ENCODE measurements at regions not wholly inside any gene's neighbourhood (a gene's known extent, or its start where the extent isn't known, plus 50 kb on each side); places are given as distances from the start of the nearest gene placed in this dataset.

DNA sequence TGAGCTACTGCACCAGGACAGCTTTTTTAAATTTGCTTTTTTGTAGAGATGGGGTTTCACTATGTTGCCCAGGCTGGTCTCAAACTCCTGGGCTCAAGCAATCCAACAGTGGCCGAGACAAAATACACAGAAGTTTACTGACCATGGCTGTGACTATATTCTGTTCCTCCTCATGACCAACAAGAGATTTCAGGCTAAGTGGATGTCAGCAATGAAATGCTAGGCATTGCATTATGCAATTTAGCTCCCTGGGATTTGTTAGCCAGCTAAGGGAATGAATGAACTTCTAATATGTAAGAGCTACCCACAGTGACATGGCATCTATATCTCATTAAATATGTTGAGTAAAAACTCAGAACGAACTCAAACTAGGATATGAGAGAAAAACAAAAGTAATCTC is 81.9 kb upstream of the MBOAT2 start:
- DNase-seq (ENCODE audit: low read depth in 2 of 3, low spot score in 2 of 3), result no peak

DNA sequence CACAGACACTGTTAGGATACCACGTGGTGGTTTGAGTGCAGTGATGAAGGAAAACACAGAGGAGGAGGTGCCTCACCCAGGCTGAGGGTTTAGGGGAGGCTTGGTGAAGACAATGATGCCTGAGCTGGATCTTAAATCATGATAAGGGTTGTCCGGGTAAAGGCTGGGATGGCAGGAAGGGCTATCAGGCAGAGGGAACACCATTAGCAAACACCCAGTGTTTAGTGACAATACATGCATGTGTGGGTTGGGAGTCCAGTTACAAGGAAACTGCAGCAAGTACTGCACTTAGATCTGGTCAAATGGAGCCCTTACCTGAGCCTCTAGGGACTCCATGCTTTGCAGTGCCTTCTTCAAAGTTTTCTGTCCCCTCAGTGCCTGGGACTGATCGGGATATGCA is 79.8 kb upstream of the MBOAT2 start:
- DNase-seq (ENCODE audit: low read depth in 2 of 3, low spot score in 2 of 3), result no peak

DNA sequence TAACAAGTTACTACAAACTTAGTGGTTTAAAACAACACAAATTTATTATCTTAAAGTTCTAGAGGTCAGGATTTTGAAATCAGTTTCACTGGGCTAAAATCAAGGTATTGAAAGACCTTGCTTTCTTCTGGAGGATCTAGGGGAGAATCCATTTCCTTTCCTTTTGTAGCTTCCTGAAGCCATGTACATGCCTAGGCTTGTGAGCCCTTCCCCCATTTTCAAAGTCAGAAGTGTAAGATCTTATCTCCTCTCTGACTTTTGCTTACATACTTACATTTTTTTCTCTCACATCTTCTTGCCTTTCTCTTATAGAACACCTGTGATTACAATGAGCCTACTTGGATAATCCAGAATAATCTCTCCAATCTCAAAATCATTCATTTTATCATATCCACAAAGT is 78.7 kb upstream of the MBOAT2 start:
- no peak for DNase-seq (ENCODE audit: low read depth in 2 of 3, low spot score in 2 of 3)

DNA sequence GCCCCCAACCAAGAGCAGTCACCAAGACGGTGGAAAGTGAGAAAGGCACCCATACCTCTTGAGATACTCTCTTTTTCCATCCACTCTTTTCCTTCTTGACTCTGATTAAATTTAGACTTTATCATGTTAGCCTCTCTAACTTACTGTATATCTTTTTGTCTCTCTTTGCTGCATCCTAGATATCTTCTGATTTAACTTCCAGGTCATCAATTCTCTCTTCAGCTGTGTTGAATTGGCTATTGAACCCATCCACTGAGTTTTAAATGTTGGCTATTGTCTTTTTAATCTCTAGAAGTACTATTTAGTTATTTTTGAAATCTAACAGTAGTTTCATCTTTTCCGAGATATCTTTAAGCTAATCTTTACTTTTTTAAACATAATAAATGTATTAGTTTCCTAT is 78.3 kb upstream of the MBOAT2 start:
- DNase-seq (ENCODE audit: low read depth in 2 of 3, low spot score in 2 of 3), result no peak

DNA sequence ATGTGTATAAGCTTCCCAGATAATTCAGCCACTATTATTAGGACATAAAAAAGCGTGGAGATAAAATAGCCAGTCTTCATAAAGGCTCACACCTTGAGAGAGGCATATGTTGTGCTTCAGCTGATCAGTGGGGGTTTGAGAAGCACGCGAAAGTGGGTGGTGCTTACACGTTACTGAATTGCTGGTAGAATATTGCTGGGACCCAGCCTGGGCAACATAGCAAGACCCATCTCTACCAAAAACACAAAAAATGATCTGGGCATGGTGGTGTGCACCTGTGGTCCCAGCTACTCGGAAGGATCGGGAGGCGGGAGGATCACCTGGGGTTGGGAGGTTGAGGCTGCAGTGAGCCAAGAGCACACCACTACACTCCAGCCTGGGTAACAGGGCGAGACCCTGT is 74.9 kb upstream of the MBOAT2 start:
- DNase-seq (ENCODE audit: low read depth in 2 of 3, low spot score in 2 of 3), result no peak

DNA sequence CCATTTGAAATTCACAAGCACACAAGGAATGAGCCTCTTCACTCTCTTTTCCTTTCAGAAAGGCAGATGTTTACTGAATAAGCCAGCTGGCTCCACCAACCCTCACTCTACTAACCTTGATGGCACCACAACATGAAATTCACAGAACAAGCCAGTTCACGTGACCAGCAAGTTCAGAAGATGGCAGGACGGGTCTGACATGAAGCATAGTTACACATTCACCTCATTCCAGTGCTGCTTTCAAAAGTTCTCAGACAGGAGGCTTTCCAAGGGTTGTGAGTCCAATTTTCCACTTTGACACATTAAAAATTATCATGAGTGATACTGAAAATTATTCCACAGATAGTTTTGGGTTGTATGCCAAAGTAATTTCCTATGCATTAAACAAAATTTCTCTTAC is 74.2 kb upstream of the MBOAT2 start:
- DNase-seq (ENCODE audit: low read depth in 2 of 3, low spot score in 2 of 3), result no peak

DNA sequence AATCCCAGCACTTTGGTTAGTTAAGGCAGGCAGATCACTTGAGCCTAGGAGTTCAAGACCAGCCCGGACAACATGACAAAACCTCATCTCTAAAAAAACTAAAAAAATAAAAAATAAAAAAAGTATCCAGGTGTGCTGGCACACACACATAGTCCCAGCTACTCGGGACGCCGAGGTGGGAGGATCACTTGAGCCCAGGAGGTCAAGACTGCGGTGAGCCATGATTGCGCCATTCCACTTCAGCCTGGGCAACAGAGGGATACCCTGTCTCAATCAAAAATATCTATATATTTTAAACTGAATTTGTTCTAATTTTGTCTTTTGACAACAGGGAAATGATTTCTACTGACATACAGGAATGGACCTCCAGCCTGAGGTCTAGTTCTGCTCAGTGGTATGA is 73.3 kb upstream of the MBOAT2 start:
- no peak for DNase-seq (ENCODE audit: low read depth in 2 of 3, low spot score in 2 of 3)

DNA sequence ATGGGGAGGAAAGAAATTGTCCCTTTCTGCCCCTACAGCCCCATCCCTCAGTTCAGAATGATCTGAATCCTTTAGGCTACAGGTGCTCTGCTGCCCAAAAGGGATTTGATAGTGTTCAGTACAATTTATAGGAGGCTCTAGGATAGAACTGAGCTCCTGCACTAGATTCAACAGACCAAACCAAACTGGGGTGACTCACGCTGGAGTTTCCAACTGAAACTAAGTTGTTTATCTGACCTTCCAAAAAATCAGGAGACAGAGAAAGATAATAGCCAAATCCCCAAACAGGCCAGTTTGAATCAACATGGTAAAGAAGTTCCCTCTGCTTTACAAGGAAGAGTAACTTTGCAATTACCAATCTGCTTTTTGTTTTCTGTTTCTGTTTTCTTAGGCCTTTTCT is 72.7 kb upstream of the MBOAT2 start:
- no peak for DNase-seq (ENCODE audit: low read depth in 2 of 3, low spot score in 2 of 3)

DNA sequence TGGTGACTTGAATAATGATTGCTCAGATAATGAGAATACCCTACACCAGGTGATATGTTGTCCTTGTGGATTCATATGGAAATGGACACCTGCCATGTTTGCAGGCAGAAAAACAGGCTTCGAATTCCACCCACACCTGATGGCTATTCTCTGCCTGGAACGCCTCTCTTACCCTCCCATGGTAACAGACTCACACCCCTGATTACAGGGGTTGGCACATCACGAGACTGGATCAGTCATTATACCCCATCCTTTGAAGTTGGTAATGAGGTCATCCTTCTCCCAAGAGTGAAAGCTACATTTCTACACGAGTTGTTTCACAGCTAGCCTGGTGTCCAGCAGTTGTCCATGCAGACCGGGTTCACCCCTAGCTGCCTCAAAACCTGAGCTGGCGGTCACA is 71.4 kb upstream of the MBOAT2 start:
- no peak for DNase-seq (ENCODE audit: low read depth in 2 of 3, low spot score in 2 of 3)

DNA sequence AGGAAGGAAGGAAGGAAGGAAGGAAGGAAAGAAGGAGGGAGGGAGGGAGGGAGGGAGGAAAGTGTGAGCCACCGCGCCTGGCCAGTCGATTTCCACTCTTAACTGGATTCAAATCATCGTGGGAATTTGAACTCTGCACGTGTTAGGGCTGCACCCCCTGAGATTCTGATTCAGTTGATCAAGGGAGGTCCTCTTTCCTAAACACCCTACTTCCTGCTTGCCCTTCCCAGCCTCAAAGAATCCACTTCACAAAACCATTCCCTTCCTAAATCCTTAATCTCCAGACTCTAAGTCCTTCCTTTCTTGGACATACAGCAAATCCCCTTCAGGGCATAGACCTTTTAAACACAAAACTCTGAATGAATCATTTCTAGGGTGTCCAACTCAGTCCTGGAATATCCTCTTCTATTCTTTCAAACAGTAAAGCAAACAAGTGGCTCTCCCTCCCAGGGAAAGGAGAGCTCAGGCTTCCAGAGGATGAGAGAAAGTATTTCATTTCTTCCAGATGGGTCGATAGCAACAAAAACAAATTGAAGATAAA is 68.2 kb upstream of the MBOAT2 start:
- no peak for DNase-seq (ENCODE audit: low read depth in 2 of 3, low spot score in 2 of 3)

DNA sequence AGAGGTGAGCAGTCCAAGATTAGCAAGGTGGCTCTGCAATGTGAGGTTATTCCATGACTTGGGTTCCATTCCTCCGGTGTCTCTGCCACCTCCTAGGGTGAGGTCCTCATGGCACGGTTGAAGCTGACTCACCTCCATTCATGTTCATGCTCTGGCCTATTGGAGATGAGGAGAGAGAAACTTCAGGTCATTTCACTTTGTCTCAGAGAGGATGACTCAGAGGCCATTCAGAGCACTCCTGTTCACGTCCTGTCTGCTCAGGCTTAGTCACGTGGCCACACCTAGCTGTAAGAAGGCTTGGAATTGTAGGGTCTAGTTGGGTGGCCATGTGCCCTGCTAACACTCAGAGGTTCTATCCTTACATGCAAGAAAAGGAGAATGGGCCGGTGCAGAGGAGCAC is 67.5 kb upstream of the MBOAT2 start:
- no peak for DNase-seq (ENCODE audit: low read depth in 2 of 3, low spot score in 2 of 3)

DNA sequence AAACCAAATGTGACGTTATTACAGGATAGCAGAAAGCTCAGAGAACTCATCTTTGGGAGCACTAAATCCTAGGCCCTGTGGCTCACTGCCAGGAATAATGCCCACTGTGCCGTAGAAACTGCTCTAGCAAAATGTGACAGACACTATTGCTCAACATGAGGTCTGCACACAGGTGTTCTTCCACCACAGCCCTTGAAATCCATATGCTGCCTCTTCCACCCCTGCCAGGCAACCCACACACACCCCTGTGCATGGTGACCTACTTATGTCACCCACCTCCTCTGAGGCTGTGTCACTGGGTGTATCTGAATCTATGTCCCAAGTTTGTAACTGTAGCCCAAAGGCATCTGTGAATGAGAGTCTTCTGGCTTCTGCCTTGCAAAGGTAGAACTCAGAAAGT is 66.1 kb upstream of the MBOAT2 start:
- DNase-seq (ENCODE audit: low read depth in 2 of 3, low spot score in 2 of 3), result no peak

DNA sequence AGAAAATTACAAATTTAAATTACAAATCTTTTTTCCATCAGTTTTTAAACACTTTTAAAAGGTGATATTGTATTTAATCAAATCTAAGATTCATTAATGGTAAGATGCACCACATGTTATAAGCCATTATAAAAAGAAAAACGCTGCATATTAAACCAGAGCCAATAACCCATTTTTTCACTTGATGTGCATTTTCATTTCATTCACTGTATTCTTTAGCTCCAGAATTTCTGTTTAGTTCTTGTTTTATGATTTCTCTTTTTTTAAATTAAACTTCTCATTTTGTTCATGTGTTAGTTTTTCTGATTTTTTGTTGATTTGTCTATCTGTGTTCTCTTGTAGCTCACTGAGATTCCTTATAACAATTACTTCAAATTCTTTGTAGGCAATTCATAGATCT is 62.4 kb upstream of the MBOAT2 start:
- no peak for DNase-seq (ENCODE audit: low read depth in 2 of 3, low spot score in 2 of 3)

DNA sequence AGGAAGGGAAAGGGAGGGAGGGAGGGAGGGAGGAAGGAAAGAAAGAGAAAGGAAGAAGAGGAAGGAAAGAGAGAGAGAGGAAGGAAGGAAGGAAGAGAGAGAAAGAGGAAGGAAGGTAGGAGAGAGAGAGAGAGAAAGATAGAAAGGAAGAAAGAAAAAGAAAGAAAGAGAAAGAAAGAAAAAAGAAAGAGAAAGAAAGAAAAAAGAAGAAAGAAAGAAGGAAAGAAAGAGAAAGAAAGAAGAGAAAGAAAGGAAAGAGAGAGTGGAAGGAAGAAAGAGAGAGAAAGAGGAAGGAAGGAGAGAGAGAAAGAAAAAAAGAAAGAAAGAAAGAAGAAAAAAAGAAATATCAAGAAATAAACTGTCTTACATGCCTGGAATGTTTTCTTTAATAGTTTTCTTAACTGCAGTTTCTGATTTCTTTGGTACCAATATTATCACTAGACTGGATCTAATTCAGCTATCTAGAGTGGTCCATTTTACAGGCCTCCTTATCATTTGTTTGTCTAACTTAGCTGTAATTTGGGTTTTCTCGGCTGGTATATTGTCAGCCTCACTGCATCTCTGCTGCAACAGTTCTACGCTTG is 59.6 kb upstream of the MBOAT2 start:
- DNase-seq (ENCODE audit: low read depth in 2 of 3, low spot score in 2 of 3), result no peak

DNA sequence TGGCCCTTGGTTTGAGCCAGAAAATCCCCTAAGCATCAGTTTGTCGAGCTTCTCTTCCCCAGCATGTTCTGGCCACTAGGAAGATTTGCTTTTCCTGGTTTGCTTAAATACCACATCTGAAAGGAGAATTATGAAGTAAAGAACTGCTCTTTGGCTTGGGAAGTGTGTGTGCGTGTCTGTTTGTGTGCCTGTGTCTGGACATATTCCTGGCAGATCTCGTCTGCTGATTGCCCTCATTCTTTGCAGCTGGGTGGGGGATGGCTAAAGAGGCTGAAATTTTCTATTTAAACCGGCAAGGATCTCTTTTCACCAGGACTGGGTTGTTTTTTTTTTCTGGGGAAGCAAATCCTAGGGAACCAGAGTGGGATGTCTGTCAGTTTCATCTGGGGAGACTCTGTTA is 57.3 kb upstream of the MBOAT2 start:
- DNase-seq (ENCODE audit: low read depth in 2 of 3, low spot score in 2 of 3), result no peak

DNA sequence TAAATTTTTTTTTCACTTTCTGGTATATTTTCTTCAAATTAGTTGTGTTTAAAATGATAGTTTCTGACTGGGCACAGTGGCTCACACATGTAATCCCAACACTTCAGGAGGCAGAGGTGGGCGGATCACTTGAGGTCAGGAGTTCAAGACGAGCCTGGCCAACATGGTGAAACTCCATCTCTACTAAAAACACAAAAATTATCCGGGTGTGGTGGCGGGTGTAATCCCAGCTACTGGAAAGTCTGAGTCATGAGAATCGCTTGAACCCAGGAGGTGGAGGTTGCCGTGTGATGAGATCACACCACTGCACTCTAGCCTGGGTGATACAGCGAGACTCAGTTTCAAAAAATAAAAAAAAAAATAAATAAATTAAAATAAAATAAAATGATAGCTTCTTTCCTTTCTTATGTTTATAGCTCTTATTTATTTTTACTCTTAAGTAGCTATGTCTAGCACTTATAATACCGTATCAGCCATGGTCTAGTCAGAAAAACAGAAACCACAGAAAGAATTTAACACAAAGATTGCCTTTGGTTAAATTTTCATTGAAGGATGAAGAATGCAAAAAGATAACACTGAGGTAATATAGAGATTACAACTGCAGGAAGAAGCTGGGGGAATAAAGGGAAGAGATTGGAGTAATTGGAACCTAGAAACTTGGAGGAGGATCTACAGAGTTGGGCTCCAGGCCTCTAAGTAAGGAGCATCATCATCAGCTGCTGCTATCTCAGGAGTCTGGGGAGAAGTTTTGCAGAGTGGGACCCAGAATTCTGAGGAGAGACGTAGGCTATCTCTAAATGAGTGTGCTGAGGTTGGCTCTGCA is 54.7 kb upstream of the MBOAT2 start:
- DNase-seq (ENCODE audit: low read depth in 2 of 3, low spot score in 2 of 3), result no peak

DNA sequence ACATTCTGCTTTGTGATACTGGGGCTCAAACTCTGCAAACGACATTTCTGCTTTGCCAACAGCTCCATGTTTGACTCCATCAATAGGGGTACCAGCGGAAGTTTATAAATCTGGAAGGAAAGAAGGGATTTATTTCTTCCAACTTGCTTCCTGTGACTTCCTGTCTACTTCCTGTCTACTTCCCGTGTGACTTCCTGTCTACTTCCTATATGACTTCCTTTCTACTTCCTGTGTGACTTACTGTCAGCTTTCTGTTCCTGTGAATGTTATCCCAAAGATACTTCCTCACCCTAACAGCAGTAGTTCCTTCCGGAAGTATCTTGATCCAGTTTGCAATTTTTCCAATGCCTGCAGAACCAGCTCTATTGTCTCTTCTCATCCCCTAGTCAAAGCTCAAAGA is 52.0 kb upstream of the MBOAT2 start:
- no peak for DNase-seq (ENCODE audit: low read depth in 2 of 3, low spot score in 2 of 3)

DNA sequence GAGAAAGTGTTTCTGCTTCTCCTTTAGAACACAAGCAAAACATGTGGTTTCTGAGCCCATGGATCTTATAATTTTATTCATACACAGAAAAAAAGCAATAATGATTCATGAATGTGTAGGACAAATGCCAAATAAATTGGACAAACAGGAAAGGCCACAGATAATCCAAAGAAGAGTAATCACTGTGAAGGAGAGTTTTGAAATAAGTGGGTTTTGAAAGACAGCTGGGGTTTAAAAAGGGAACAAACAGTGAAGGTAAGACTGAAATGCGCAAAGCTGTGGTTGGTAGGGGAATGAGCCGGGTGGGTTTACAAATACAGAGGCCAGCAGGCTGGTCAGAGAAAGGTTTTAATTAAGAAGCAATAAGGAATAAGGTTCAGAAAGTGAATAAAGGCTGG is 50.0 kb upstream of the MBOAT2 start:
- DNase-seq (ENCODE audit: low read depth in 2 of 3, low spot score in 2 of 3), result no peak
